Hypothalamus (tissue), 51 donors: ENCODE measurements at regions not wholly inside any gene's neighbourhood (a gene's known extent, or its start where the extent isn't known, plus 50 kb on each side); places are given as distances from the start of the nearest gene placed in this dataset.
"Not testable (repeated sequence)": the region's sequence is repeated elsewhere in the genome, so short reads cannot be mapped to it uniquely, and the experiment has no call there.

ENCODE experiments used
- DNase-seq, 51 donors: peaks; one replicate each; lab custom pipeline; 2025; lab: John Stamatoyannopoulos, UW

- no peak for DNase-seq
Measured at GRCh38 chr5:105042623-105043022, 1480.0 kb upstream of the NUDT12 start.

- not testable (repeated sequence) for DNase-seq
Measured at GRCh38 chr5:105036814-105037213, 1474.2 kb upstream of the NUDT12 start.

DNA sequence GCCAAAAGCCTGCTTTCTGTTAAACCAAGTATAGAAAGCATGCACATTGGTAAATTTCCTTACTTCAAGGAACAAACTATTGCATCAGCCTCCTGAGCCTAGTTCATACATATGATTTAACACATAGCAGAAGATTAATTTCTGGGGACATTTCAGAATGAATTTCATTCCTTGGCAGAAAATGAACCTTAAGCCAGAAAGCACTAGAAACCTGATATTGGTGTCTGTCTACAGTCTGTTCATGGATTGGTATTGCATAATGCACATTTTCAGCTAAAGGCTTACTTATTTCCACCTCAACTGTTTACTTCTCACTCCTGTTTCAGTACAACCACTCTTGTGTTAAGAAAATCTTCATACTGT lies 1471.8 kb upstream of the NUDT12 start:
- no peak for DNase-seq

GRCh38 chr5:105033637-105034400 lies 1471.2 kb upstream of the NUDT12 start:
- DNase-seq = no peak

DNA sequence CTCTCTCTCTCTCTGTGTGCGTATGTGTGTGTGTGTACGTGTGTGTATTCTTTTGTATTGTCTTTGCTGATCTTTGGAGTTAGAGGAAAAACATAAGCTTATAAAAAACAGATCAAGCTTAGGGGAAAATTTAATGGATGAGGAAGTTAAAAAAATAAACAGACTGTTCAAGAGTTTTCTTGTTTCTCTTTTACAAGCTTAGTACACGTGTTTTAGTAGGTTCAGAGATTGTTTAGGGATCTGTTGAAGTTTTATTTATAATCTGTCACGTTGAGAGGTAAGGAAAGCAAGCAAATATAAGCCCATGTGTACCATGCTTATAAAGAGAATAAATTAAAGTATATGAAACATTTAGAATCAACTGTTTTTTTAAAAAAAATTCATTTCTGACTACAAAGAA lies 1470.3 kb upstream of the NUDT12 start:
- DNase-seq = no peak

- DNase-seq = no peak
Measured at GRCh38 chr5:105030153-105030552, 1467.6 kb upstream of the NUDT12 start.

DNA sequence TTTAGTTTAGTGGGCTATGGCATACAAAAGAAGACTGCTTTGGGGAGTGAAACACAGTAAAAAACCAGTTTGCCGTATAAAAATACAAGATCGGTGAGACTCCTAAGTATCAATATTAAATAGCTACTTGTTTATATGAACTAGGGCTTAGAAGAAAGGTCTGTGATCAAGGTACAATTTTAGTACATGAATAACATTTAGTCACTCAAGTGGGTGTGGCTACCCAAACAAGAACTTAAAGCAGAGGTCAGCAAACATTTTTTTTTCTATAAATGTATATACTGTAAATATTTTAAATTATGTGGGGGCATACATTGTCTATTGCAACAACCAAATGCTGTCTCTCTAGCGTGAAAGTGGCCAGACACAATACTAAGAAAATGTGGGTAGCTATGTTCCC lies 1452.5 kb upstream of the NUDT12 start:
- no peak for DNase-seq

DNA sequence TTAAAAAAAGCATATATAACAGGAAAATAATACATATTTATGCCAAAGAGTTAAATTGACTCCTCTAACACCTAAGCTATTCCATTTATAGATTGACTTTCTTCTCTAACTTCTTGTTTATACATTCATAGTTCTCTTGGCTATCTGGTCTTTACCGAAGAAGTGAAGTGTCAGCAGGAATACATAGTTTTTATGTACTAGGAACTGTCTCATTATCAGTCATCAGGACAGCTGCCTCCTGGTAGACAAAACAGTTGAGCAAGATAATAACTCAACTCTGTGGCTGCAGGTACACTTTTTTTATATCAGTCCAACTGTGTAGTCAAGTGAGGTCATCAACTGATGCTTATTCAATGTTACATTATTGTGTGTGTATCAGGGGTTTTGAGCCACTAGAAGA lies 1436.0 kb upstream of the NUDT12 start:
- no peak for DNase-seq

- DNase-seq = no peak
Measured at GRCh38 chr5:104998169-104998568, 1435.6 kb upstream of the NUDT12 start.

GRCh38 chr5:104987074-104987473 lies 1424.5 kb upstream of the NUDT12 start:
- DNase-seq = no peak

GRCh38 chr5:104977529-104977928 lies 1414.9 kb upstream of the NUDT12 start:
- no peak for DNase-seq

DNA sequence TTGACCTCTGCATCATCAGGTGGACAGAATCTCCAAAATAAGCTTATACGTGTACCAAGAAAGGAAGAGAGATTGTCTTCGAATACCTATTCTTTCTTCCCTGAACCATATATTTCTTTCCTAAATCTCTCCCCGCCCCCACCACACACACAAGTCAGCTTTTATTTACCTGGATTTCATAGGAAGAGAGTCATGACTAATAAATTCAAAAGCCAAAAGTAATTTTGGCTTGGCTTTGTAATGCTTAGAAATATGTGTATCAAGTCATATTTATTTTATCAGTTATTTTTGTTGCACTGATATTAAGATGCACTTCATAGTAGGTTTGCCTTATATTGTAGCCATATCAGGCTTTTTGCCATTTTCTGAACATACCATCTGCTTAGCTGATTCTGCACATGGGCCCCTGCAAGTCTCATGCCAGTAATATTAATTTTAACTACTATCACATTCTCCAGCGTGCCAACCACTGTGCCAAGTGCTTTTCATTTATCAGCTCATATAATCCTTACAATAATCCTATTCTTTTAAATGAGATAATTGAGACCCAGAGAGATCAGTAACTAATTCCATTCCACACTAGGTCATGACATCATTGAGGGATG lies 1405.3 kb upstream of the NUDT12 start:
- DNase-seq = no peak

DNA sequence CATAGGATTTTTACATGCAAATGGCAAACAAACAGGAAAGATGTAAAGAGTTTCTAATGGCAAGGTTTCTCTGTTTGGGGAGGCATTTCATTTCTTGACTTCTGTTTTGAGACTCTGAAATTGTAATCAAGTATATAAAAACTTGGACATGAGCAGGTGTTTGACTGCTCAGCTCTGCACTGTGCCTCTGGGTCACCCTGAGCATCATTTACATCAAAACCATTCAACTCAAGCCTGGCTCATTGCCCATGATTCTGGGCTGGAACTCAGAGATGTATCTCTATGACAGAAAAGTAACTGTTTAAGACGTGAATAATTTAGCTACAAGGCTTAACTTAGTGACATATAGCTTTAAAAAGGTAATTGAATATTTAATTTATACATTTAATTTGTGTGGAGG lies 1402.4 kb upstream of the NUDT12 start:
- no peak for DNase-seq

GRCh38 chr5:104955479-104955878 lies 1392.9 kb upstream of the NUDT12 start:
- DNase-seq = no peak

DNA sequence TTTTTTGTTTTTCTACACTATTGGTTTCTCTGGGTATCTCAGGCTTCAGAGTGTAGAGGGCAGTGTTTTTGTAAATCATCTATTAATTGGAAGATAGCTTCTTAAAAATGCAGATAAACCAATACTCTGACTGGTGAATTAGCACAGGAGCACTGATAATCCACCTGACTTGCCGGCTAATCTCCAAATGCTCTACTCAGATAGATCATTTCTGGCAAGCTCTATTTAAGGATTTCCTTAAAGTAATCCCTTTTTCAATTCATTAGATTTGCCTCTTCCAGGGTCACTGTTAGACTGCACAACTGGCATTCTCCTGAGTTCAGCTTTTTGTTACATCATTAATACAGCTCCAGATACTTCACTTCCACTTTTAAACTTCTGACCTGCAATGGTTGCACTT lies 1390.3 kb upstream of the NUDT12 start:
- DNase-seq = no peak

DNA sequence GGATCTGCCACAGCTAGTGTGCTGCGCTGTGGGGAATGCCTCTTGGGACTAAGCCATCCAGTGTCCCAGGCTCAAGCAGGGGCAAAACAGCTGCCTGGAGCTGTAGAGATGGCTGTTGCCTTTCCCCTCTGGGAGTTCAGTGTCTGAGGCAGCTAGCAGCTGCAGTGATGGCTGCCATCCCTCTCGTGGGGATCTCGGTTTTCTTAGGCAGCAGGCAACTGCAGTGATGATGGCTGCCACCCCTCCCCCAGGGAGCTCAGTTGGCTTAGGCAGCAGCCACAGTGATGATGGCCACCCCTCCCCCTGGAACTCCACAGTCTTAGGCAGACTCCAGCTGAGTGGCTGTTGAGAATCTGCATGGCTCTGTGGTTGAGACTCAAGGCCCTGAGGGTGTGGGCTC lies 1389.2 kb upstream of the NUDT12 start:
- DNase-seq = no peak

GRCh38 chr5:104947076-104947475 lies 1384.5 kb upstream of the NUDT12 start:
- no peak for DNase-seq

DNA sequence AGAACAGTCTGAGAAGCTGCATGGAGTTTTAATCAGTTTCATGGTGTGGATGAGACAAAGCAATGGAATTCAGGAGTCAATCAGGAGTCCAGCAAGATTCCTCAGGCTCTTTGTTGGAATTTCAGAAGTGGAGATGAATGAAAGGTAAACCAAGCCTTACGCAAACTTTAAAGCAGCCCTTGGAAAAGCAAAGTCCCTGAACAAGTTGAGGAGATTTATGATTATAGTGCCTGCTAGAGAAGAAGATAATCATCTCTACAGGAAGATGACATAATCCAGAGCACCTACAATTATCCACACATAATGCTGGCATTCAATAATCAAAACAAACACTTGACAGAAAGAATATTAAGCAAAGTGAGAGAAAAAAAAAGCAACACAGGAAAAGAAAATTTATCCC lies 1380.1 kb upstream of the NUDT12 start:
- DNase-seq = no peak

DNA sequence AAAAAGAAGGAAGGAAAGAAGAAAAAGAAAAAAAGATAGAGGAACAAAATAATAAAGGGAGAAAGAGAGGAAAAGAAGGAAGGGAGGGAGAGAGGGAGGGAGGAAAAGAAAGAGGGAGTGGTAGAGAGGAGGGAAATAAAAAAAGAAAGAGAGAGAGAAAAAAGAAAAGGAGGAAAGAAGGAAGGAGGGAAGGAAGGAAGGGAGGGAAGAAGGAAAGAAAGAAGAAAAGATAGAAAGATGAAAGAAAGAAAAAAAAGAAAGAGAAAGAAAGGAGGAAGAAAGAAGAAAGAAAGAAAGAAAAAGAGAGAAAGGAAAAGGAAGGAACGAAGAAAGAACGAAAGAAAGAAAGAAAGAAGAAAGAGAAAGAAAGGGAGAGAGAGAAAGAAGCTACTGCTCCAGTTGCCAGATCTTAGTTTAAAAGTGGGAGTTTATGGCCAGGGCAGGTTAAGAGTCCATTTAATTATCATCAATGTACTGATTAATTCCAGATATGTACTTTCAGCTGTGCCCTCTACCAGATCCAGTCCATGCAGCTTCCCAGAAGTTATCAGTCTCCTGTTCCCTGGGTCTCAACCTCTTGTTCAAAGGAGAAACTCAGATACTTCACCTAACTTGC lies 1378.5 kb upstream of the NUDT12 start:
- no peak for DNase-seq

- no peak for DNase-seq
Measured at GRCh38 chr5:104937598-104937997, 1375.0 kb upstream of the NUDT12 start.

GRCh38 chr5:104932431-104932830 lies 1369.8 kb upstream of the NUDT12 start:
- DNase-seq = no peak

GRCh38 chr5:104928906-104929520 lies 1366.4 kb upstream of the NUDT12 start:
- no peak for DNase-seq
